ENCODE measurements at regions not wholly inside any gene's neighbourhood (a gene's known extent, or its start where the extent isn't known, plus 50 kb on each side); places are given as distances from the start of the nearest gene placed in this dataset.
A peak's percentile ranks its signal among the peaks of the same experiment; 100 is the strongest.

DNA sequence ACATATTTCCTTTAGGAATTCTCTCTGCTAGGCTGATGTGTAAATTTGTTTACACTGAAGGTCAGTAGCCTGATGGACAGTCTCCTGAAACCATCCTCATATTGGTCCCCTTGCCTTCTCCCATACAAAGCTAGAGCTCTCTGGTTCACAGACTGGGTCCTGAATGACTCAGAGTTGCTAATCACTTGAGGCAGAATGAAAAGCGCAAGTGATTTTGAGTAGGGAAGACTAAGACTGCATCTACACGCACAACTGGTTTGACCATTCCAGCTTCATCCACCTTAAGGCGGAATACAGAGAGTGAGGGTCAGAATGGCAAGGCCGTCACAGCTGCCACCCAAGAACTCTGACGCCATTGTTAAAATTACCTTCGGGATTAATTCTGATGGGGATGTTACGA lies 70.2 kb upstream of the KIF26B start:
- H3K79me2 ChIP-seq (ENCODE audit: low read depth): no peaks in the 10 kb centered on the region
- no peak overlapping the region for H3K9ac ChIP-seq
- no peak overlapping the region for H3K4me2 ChIP-seq
- H3K9me3 ChIP-seq (ENCODE audit: low read depth): no peaks in the 10 kb centered on the region
- no peaks in the 10 kb centered on the region for H3K9me3 Mint-ChIP-seq
- H3K4me3 Mint-ChIP-seq: no peak overlapping the region
- no peaks in the 10 kb centered on the region for H3K4me1 ChIP-seq
- H3K27me3 ChIP-seq: no peaks in the 10 kb centered on the region
- no peaks in the 10 kb centered on the region for H3K36me3 ChIP-seq
- peaks cover 13% of the 10 kb centered on the region for H3K36me3 Mint-ChIP-seq
- no peak overlapping the region for H2AFZ ChIP-seq (replicated peaks)
- H3K27ac Mint-ChIP-seq: no peak overlapping the region
- no peak for TF ChIP-seq EZH2 (IDR thresholded peaks at IDR 0.05)
- TF ChIP-seq EZH2phosphoT487 (IDR thresholded peaks at IDR 0.05): no peak
- TF ChIP-seq, protein P1, sequence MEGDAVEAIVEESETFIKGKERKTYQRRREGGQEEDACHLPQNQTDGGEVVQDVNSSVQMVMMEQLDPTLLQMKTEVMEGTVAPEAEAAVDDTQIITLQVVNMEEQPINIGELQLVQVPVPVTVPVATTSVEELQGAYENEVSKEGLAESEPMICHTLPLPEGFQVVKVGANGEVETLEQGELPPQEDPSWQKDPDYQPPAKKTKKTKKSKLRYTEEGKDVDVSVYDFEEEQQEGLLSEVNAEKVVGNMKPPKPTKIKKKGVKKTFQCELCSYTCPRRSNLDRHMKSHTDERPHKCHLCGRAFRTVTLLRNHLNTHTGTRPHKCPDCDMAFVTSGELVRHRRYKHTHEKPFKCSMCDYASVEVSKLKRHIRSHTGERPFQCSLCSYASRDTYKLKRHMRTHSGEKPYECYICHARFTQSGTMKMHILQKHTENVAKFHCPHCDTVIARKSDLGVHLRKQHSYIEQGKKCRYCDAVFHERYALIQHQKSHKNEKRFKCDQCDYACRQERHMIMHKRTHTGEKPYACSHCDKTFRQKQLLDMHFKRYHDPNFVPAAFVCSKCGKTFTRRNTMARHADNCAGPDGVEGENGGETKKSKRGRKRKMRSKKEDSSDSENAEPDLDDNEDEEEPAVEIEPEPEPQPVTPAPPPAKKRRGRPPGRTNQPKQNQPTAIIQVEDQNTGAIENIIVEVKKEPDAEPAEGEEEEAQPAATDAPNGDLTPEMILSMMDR (IDR thresholded peaks at IDR 0.05): no peak
- no peak overlapping the region for H3K4me3 ChIP-seq
- H4K20me1 ChIP-seq (ENCODE audit: low read depth): no peaks in the 10 kb centered on the region
- H3F3A ChIP-seq (ENCODE audit: low read depth): no peaks in the 10 kb centered on the region
- H3K27ac ChIP-seq: no peak overlapping the region
- H3K4me1 Mint-ChIP-seq: no peaks in the 10 kb centered on the region
- H3K27me3 Mint-ChIP-seq (ENCODE audit: insufficient read depth, low read depth): peaks cover 7% of the 10 kb centered on the region
- no peak for DNase-seq (ENCODE audit: low spot score)

DNA sequence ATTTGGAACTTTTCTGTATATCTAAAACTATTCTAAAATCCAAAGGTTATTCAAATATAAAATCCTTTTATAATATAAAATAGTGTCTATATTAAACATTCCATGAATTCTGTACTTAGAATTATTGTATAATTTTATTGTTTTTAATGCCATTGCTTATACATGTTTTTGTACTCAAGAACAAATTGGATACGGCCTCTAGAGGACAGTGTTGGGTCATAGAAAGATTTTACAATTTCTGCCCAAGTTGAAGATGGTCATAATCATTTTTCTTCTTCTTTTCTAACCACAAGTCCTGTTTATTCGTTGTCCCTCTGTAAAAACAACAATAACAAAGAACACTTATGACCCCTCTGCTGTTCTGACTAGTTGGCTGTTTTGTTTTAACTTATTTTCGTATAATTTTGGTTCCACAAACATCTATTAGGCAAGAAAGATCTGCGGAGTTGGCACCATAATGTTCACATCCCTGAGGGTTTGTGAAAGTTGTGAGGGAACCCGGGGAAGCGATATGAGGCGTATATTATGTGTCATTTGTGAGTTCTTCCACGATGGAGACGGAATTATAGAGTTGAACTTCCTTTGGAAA lies 75.7 kb upstream of the KIF26B start:
- Histone ChIP-seq H3K4me2 (no peak overlapping the region), H3K27ac (no peak overlapping the region), H3K9ac (no peak overlapping the region), H2AFZ (replicated peaks) (no peak overlapping the region), H3F3A (ENCODE audit: low read depth) (peaks cover 5% of the 10 kb centered on the region), H4K20me1 (ENCODE audit: low read depth) (no peaks in the 10 kb centered on the region), H3K79me2 (ENCODE audit: low read depth) (no peaks in the 10 kb centered on the region), H3K36me3 (no peaks in the 10 kb centered on the region), H3K4me3 (no peak overlapping the region), H3K27me3 (no peaks in the 10 kb centered on the region), H3K9me3 (ENCODE audit: low read depth) (no peaks in the 10 kb centered on the region), H3K4me1 (peaks cover 13% of the 10 kb centered on the region)
- peak; percentile 18 for DNase-seq (ENCODE audit: low spot score)
- H3K9me3 Mint-ChIP-seq: peaks cover 5% of the 10 kb centered on the region
- peaks cover 5% of the 10 kb centered on the region for H3K27me3 Mint-ChIP-seq (ENCODE audit: insufficient read depth, low read depth)
- peaks cover 12% of the 10 kb centered on the region for H3K36me3 Mint-ChIP-seq
- no peak overlapping the region for H3K27ac Mint-ChIP-seq
- TF ChIP-seq EZH2phosphoT487 (IDR thresholded peaks at IDR 0.05): no peak
- TF ChIP-seq, protein P1 (IDR thresholded peaks at IDR 0.05): peak; percentile 66
- peaks cover 9% of the 10 kb centered on the region for H3K4me1 Mint-ChIP-seq
- no peak overlapping the region for H3K4me3 Mint-ChIP-seq

DNA sequence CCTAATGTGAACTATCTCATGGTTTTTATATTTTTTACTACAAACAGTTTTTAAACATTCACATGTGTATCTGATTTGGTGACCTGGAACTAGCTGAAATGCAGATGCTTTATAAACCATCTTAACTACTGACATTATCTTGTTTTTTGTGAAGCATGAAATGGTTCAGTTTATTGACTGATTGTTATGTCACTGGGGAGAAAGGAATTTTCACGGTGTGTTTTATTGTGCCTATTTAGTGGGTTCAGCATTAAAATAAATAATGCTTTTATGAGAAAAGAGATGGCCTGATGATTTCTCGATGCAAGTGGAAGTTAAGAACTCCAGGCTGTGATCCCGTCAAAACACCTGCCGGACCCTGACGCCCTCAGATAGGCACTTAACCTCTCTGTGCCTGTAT lies 79.9 kb upstream of the KIF26B start:
- H3K4me3 Mint-ChIP-seq: no peak overlapping the region
- DNase-seq (ENCODE audit: low spot score): no peak
- H3K27me3 ChIP-seq: no peaks in the 10 kb centered on the region
- no peak overlapping the region for H3K4me3 ChIP-seq
- no peak overlapping the region for H2AFZ ChIP-seq (replicated peaks)
- H4K20me1 ChIP-seq (ENCODE audit: low read depth): no peaks in the 10 kb centered on the region
- H3K36me3 Mint-ChIP-seq: peaks cover 6% of the 10 kb centered on the region
- H3K4me2 ChIP-seq: peak overlapping the region; percentile 68
- H3K4me1 Mint-ChIP-seq: peaks cover 11% of the 10 kb centered on the region
- no peak overlapping the region for H3K27ac Mint-ChIP-seq
- H3K4me1 ChIP-seq: peaks cover 20% of the 10 kb centered on the region
- no peaks in the 10 kb centered on the region for H3K36me3 ChIP-seq
- peaks cover 12% of the 10 kb centered on the region for H3K9me3 Mint-ChIP-seq
- TF ChIP-seq, protein P1 (IDR thresholded peaks at IDR 0.05): no peak
- TF ChIP-seq EZH2phosphoT487 (IDR thresholded peaks at IDR 0.05): no peak
- no peak for TF ChIP-seq EZH2 (IDR thresholded peaks at IDR 0.05)
- H3K9ac ChIP-seq: no peak overlapping the region
- H3K79me2 ChIP-seq (ENCODE audit: low read depth): no peaks in the 10 kb centered on the region
- no peaks in the 10 kb centered on the region for H3K27me3 Mint-ChIP-seq (ENCODE audit: insufficient read depth, low read depth)
- H3K9me3 ChIP-seq (ENCODE audit: low read depth): no peaks in the 10 kb centered on the region
- no peak overlapping the region for H3K27ac ChIP-seq
- peaks cover 9% of the 10 kb centered on the region for H3F3A ChIP-seq (ENCODE audit: low read depth)
